Fibroblast of skin of right quadriceps (primary cell): ENCODE measurements at regions not wholly inside any gene's neighbourhood (a gene's known extent, or its start where the extent isn't known, plus 50 kb on each side); places are given as distances from the start of the nearest gene placed in this dataset.

Experiments
- DNase-seq: peaks from one replicate; pipeline ENCODE4 v3.0.0-alpha.2; 2013

- no peak for DNase-seq
Measured at GRCh38 chr4:62415256-62415655, 1215.1 kb downstream of the ADGRL3 start.

GRCh38 chr4:62414563-62414962 lies 1214.4 kb downstream of the ADGRL3 start:
- no peak for DNase-seq

GRCh38 chr4:62410371-62411003 lies 1210.4 kb downstream of the ADGRL3 start:
- DNase-seq = no peak

- no peak for DNase-seq
Measured at GRCh38 chr4:62408454-62408853, 1208.3 kb downstream of the ADGRL3 start.

GRCh38 chr4:62407534-62407933 lies 1207.4 kb downstream of the ADGRL3 start:
- no peak for DNase-seq

- DNase-seq = no peak
Measured at GRCh38 chr4:62402088-62402806, 1202.1 kb downstream of the ADGRL3 start.

GRCh38 chr4:62399242-62399641 lies 1199.1 kb downstream of the ADGRL3 start:
- no peak for DNase-seq

- no peak for DNase-seq
Measured at GRCh38 chr4:62398318-62398717, 1198.2 kb downstream of the ADGRL3 start.

GRCh38 chr4:62394766-62395165 lies 1194.6 kb downstream of the ADGRL3 start:
- no peak for DNase-seq

GRCh38 chr4:62387808-62388207 lies 1187.7 kb downstream of the ADGRL3 start:
- no peak for DNase-seq

GRCh38 chr4:62377700-62378099 lies 1177.6 kb downstream of the ADGRL3 start:
- no peak for DNase-seq

- DNase-seq = no peak
Measured at GRCh38 chr4:62377245-62377644, 1177.1 kb downstream of the ADGRL3 start.

GRCh38 chr4:62366939-62367338 lies 1166.8 kb downstream of the ADGRL3 start:
- DNase-seq = no peak

- DNase-seq = no peak
Measured at GRCh38 chr4:62360156-62360545, 1160.0 kb downstream of the ADGRL3 start.

- no peak for DNase-seq
Measured at GRCh38 chr4:62359441-62360155, 1159.5 kb downstream of the ADGRL3 start.

GRCh38 chr4:62344915-62345314 lies 1144.8 kb downstream of the ADGRL3 start:
- no peak for DNase-seq

GRCh38 chr4:62344474-62344873 lies 1144.3 kb downstream of the ADGRL3 start:
- DNase-seq = no peak

GRCh38 chr4:62342346-62342745 lies 1142.2 kb downstream of the ADGRL3 start:
- DNase-seq = no peak

- peak; percentile 7 for DNase-seq
Measured at GRCh38 chr4:62328526-62328925, 1128.4 kb downstream of the ADGRL3 start.

GRCh38 chr4:62327612-62328297 lies 1127.6 kb downstream of the ADGRL3 start:
- no peak for DNase-seq

- peak; percentile 2 for DNase-seq
Measured at GRCh38 chr4:62324215-62324614, 1124.1 kb downstream of the ADGRL3 start.

GRCh38 chr4:62320612-62321011 lies 1120.5 kb downstream of the ADGRL3 start:
- no peak for DNase-seq

- no peak for DNase-seq
Measured at GRCh38 chr4:62302710-62303109, 1102.6 kb downstream of the ADGRL3 start.
